ENCODE measurements at regions not wholly inside any gene's neighbourhood (a gene's known extent, or its start where the extent isn't known, plus 50 kb on each side); places are given as distances from the start of the nearest gene placed in this dataset.

GRCh38 chr2:48108455-48108854 is 202.2 kb upstream of the FBXO11 start:
- no peak for DNase-seq (ENCODE audit: low spot score)
- Histone ChIP-seq H3K4me2 (no peak overlapping the region), H3K4me1 (ENCODE audit: insufficient read depth) (peaks cover 18% of the 10 kb centered on the region), H3K36me3 (ENCODE audit: insufficient read depth) (no peaks in the 10 kb centered on the region), H4K20me1 (replicated peaks; ENCODE audit: insufficient read depth) (no peaks in the 10 kb centered on the region), H3K4me3 (no peak overlapping the region), H2AFZ (no peak overlapping the region), H3K27me3 (ENCODE audit: insufficient read depth) (no peaks in the 10 kb centered on the region), H3K27ac (ENCODE audit: low read depth) (no peak overlapping the region), H3F3A (replicated peaks; ENCODE audit: low read depth) (no peaks in the 10 kb centered on the region), H3K79me2 (replicated peaks; ENCODE audit: insufficient read depth) (no peaks in the 10 kb centered on the region), H3K9me2 (ENCODE audit: insufficient read depth) (no peaks in the 10 kb centered on the region)
- peaks cover 33% of the 10 kb centered on the region for H3K4me1 Mint-ChIP-seq
- no peak for ATAC-seq
- no peak overlapping the region; the same call in 2 of the 3 replicates for H3K4me3 Mint-ChIP-seq
- TF ChIP-seq EZH2phosphoT487 (IDR thresholded peaks at IDR 0.05; ENCODE audit: unreplicated experiment) (no peak), ZNF331 (CRISPR knock-in tag; IDR thresholded peaks at IDR 0.05; ENCODE audit: low read depth) (no peak), ETS1 (IDR thresholded peaks at IDR 0.05) (no peak), ZNF114 (CRISPR knock-in tag; IDR thresholded peaks at IDR 0.05) (no peak), CREB1 (CRISPR knock-in tag; IDR thresholded peaks at IDR 0.05; ENCODE audit: low read depth) (no peak), EZH2 (IDR thresholded peaks at IDR 0.05; ENCODE audit: low read depth, unreplicated experiment) (no peak), JUNB (IDR thresholded peaks at IDR 0.05; ENCODE audit: unreplicated experiment) (no peak), STAT1 (IDR thresholded peaks at IDR 0.05; ENCODE audit: unreplicated experiment) (no peak), REST (IDR thresholded peaks at IDR 0.05; ENCODE audit: unreplicated experiment) (no peak), NANOG (IDR thresholded peaks at IDR 0.05; ENCODE audit: borderline replicate concordance) (no peak), POLR2AphosphoS5 (IDR thresholded peaks at IDR 0.05; ENCODE audit: low read depth) (no peak)
- TF ChIP-seq, protein P1, sequence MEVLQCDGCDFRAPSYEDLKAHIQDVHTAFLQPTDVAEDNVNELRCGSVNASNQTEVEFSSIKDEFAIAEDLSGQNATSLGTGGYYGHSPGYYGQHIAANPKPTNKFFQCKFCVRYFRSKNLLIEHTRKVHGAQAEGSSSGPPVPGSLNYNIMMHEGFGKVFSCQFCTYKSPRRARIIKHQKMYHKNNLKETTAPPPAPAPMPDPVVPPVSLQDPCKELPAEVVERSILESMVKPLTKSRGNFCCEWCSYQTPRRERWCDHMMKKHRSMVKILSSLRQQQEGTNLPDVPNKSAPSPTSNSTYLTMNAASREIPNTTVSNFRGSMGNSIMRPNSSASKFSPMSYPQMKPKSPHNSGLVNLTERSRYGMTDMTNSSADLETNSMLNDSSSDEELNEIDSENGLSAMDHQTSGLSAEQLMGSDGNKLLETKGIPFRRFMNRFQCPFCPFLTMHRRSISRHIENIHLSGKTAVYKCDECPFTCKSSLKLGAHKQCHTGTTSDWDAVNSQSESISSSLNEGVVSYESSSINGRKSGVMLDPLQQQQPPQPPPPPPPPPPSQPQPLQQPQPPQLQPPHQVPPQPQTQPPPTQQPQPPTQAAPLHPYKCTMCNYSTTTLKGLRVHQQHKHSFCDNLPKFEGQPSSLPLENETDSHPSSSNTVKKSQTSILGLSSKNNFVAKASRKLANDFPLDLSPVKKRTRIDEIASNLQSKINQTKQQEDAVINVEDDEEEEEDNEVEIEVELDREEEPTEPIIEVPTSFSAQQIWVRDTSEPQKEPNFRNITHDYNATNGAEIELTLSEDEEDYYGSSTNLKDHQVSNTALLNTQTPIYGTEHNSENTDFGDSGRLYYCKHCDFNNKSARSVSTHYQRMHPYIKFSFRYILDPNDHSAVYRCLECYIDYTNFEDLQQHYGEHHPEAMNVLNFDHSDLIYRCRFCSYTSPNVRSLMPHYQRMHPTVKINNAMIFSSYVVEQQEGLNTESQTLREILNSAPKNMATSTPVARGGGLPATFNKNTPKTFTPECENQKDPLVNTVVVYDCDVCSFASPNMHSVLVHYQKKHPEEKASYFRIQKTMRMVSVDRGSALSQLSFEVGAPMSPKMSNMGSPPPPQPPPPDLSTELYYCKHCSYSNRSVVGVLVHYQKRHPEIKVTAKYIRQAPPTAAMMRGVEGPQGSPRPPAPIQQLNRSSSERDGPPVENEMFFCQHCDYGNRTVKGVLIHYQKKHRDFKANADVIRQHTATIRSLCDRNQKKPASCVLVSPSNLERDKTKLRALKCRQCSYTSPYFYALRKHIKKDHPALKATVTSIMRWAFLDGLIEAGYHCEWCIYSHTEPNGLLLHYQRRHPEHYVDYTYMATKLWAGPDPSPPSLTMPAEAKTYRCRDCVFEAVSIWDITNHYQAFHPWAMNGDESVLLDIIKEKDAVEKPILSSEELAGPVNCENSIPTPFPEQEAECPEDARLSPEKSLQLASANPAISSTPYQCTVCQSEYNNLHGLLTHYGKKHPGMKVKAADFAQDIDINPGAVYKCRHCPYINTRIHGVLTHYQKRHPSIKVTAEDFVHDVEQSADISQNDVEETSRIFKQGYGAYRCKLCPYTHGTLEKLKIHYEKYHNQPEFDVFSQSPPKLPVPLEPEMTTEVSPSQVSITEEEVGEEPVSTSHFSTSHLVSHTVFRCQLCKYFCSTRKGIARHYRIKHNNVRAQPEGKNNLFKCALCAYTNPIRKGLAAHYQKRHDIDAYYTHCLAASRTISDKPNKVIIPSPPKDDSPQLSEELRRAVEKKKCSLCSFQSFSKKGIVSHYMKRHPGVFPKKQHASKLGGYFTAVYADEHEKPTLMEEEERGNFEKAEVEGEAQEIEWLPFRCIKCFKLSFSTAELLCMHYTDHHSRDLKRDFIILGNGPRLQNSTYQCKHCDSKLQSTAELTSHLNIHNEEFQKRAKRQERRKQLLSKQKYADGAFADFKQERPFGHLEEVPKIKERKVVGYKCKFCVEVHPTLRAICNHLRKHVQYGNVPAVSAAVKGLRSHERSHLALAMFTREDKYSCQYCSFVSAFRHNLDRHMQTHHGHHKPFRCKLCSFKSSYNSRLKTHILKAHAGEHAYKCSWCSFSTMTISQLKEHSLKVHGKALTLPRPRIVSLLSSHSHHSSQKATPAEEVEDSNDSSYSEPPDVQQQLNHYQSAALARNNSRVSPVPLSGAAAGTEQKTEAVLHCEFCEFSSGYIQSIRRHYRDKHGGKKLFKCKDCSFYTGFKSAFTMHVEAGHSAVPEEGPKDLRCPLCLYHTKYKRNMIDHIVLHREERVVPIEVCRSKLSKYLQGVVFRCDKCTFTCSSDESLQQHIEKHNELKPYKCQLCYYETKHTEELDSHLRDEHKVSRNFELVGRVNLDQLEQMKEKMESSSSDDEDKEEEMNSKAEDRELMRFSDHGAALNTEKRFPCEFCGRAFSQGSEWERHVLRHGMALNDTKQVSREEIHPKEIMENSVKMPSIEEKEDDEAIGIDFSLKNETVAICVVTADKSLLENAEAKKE (CRISPR knock-in tag; IDR thresholded peaks at IDR 0.05) = no peak
- TF ChIP-seq, protein P2, sequence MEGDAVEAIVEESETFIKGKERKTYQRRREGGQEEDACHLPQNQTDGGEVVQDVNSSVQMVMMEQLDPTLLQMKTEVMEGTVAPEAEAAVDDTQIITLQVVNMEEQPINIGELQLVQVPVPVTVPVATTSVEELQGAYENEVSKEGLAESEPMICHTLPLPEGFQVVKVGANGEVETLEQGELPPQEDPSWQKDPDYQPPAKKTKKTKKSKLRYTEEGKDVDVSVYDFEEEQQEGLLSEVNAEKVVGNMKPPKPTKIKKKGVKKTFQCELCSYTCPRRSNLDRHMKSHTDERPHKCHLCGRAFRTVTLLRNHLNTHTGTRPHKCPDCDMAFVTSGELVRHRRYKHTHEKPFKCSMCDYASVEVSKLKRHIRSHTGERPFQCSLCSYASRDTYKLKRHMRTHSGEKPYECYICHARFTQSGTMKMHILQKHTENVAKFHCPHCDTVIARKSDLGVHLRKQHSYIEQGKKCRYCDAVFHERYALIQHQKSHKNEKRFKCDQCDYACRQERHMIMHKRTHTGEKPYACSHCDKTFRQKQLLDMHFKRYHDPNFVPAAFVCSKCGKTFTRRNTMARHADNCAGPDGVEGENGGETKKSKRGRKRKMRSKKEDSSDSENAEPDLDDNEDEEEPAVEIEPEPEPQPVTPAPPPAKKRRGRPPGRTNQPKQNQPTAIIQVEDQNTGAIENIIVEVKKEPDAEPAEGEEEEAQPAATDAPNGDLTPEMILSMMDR (conservative IDR thresholded peaks at IDR 0.05; ENCODE audit: low read depth in 2 of 2) = no peak
- H3K9me3 Mint-ChIP-seq = no peaks in the 10 kb centered on the region; the same call in 2 of the 3 replicates
- H3K27ac Mint-ChIP-seq = no peak overlapping the region
- no peaks in the 10 kb centered on the region for H3K36me3 Mint-ChIP-seq (ENCODE audit: low read depth)
- peaks cover 3% of the 10 kb centered on the region for H3K27me3 Mint-ChIP-seq (ENCODE audit: insufficient read depth, low read depth, poor library complexity)

Measured in GM23338 (cell line).